ENCODE measurements at regions not wholly inside any gene's neighbourhood (a gene's known extent, or its start where the extent isn't known, plus 50 kb on each side); places are given as distances from the start of the nearest gene placed in this dataset.

DNA sequence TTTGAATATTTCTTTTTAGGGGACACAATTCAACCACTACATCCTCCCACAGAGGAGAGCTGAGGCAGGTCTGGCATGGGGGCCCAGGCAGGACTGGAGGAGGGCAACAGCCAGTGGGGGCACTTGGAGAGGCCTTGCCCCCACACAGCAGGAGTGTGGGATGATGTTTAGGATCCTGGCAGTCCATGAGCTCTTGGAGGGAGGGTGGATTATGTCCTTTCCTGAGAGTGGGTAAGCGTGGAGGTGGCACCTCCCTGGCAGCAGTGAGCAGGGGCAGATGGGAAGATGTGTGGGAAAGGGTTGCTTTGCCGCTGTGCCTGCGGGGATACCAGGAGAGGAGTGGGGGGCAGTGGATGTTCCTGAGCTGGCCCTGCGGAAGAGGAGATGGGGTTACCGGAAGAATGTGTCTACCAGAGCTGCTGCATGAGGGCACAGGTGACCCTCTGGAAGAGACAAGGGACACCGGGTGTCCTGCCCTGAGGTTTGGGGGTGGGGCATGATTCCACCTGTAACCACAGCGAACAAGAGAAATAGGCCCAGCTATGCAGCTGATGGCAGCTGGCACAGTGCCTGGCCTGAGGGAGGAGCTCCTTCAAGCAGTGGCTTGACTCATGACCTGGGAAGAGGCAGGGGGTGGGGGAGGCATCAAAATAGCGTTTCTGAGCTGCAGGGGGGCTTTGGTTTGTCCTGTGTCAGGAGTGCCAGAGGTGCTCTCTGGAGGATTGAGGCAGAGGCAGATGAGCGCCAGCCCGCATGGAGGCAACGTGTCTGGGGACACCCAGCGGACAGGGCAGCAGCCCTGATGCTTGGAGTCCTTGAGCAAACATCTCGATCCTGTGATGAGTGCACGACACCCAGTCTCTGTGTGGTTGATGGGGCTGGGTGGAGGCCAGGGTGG, 123.9 kb upstream of the TMPRSS2 start:
- peak; percentile 61 for DNase-seq (ENCODE audit: low read depth)

DNA sequence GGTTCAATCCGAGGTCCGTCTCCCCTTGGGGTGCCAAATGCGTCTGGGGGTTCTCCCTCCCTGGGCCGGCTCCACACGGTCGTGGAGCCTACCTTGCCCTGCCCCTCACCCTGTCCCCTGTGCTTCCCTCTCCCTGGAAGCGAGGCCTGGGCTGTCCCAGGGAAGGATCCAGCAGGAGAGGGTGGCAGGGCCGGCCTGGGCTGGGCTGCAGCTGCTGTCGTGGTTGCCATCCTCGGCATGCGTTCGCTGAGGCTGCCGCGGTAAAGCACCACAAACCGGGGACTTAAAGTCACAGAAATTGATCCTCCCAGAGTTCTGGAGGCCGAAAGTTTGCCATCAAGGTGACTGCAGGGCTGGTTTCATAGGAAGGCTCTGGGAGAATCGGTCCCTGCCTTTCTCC, 123.0 kb upstream of the TMPRSS2 start:
- DNase-seq (ENCODE audit: low read depth) = no peak

DNA sequence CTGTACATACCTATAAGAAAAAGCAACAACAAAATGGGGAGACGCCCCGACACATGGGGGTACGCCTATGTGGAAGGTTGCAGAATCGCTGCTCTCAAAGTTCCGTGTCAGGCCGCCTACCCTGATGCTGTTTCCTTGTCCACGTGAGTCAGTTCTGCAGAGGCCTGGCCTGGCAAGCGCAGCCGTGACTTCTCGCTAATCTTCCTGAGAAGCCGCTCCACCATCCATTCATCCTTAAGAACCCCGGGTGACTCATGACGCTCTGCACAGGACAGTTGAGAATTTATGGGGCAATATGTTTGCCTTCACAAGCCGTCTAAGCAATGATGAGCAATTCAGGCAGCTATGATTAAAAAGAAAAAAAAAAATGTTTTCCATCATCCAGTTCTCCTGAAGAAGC, 122.3 kb upstream of the TMPRSS2 start:
- peak; percentile 97 for DNase-seq (ENCODE audit: low read depth)

DNA sequence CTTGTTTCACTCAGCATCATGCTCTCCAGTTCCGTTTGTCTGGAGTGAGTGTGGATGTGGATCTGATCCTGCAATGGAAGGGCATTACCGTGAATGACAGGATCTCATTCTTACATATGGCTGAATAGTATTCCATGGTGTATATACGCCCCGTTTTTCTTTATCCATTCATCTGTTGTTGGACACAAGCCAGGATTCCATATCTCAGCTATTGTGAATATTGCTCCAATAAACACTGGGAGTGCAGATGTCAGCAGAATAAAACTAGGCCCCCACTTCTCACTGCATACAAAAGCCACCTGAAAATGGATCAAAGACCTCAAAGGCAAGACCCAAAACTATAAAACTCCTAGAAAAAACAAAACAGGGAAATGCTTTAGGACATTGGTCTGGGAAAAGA, 120.3 kb upstream of the TMPRSS2 start:
- DNase-seq (ENCODE audit: low read depth) = no peak

DNA sequence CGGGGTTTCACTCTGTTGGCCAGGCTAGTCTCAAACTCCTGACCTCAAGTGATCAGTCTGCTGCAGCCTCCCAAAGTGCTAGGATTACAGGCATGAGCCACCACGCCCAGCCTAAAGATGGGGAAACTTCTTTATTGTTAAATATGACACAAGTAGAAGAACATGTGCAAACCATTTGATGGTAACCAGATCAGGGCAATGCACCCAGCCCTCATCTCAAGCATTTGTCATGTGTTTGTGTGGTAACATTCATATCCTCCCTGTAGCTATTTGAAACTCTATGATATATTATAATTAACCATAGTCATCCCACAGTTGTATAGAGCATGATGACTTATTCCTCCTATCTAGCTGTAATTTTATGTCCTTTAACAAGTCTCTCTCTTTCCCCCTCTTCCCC, 119.5 kb upstream of the TMPRSS2 start:
- DNase-seq (ENCODE audit: low read depth) = peak; percentile 58

DNA sequence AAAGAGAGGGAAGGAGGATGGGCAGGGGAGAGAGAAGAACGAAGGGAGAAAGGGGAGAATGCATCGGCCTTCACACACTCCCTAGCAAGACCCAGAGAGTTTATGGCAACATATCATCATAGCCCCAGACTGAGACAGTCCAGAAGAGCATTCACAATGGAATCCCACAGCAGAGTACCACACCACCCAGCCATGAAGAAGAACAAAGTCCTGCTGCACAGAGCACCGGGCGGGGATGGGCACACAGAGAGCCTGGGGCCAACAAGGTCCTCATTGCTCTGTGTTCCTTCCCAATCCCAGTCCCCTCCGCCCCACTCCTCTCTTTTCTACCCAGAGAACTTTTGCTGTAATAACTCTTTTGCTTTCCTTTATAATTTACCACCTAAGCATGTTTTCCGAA, 118.1 kb upstream of the TMPRSS2 start:
- DNase-seq (ENCODE audit: low read depth) = no peak

DNA sequence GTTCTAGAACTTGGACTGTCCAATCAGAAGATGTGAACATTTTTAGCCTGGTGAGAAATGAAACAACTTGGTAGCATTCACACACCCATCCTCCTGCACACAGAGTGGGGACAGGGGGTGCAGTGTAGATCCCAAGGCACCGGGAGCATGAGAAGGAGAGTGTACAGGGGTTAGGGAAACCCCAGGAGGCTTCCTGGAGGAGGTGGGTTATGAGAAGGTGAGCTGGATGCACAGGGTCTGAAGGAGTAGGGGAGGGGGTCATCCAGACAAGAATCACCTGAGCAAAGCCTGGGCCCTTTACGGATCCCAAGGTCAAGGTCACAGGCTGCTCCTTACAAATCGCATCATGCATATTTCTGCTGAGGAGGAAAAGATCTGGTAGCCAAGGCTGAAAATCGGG, 117.5 kb upstream of the TMPRSS2 start:
- no peak for DNase-seq (ENCODE audit: low read depth)

DNA sequence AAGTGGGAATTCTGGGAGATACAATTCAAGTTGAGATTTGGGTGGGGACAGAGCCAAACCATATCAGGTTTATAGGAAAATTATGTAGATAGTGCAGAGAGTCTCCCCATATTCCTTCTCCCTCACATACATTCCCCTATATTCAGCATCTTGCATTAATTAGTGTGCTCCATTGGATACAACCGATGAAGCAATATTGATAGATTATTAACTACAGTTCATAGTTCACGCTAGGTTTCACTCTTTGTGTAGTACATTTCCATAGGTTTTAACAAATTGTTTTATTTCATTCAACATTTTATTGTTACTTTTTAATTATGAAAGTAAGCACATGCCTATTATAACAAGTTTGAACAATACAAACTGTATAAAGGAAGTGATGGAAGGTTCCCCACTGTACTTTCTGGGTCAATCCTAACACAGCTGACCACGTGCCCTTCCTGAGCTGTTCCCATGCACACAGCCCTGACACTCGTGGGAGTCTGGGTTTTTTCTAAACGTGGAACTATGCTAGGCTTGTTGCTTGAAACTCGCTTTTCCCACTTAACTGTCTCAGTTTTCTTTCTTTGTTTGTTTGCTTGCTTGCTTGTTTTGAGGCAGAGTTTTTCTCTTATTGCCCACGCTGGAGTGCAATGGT, 116.8 kb upstream of the TMPRSS2 start:
- DNase-seq (ENCODE audit: low read depth) = no peak

DNA sequence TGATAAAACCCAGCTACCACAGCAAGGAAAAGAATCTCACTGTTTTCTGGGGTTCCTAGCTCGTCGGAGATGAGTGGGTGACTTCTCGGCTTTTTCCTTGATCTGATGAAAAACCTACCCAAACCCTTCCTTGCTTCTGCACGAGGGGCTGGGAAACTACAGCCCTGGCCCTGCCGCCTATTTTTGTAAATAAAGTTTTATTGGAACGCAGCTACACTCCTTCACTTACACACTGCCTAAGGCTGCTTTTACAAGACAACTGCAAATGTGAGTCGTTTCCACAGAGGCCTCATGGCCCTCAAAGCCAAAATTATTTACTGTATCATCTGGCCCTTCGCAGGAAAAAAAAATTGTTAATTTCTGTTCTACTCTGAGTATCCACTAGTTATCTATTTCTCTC, 116.0 kb upstream of the TMPRSS2 start:
- no peak for DNase-seq (ENCODE audit: low read depth)

DNA sequence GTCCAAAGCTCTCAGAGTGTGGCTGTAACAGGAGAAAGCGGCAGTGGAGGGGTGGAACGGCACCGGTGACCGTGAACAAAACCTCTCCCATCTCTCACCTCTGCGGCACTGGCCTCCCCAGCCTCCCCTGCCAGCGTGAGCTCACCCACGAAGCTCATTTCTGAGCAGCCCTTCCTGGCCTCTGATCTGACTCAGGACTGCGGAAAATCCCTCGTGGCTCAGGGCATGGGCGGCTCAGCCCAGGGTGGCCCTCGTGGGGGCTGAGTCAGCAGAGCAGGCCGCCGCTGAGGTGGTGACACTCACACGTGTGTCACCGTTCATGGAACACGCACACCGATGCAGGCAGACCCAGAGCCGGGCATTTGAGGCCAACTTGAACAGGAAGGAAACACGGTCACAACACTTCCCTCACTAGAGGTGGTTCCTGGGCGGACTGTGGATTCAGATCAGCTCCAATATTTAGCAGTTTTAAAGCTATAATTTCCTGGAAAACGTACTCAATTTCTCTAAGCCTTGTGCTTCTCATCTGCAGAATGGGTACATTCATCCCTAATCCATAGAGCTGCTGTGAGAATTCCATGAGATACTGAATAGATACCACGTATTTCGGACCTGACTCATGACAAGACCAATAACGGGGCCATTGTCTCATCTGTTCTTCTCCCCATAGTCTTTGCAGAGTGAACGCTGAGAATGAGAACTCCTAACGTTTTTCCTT, 115.0 kb upstream of the TMPRSS2 start:
- peak; percentile 74 for DNase-seq (ENCODE audit: low read depth)

DNA sequence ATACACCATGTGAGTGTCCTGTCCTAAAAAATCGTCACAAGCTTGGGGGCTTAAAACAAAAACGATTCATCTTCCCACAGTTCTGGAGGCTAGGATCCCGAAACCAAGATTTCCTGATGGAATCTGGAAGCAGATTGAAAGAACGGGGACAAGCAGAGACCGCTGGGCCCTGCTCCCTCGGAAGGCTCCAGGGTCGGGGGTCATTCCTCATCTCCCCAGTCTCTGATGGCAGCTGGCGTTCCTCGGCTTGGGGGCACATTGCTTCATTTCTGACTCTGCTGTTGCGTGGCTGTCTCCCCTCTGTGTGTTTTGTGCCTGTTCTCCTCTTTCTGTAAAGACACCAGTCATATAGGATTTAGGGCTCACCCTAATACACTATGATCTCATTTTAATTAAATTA, 114.2 kb upstream of the TMPRSS2 start:
- no peak for DNase-seq (ENCODE audit: low read depth)

DNA sequence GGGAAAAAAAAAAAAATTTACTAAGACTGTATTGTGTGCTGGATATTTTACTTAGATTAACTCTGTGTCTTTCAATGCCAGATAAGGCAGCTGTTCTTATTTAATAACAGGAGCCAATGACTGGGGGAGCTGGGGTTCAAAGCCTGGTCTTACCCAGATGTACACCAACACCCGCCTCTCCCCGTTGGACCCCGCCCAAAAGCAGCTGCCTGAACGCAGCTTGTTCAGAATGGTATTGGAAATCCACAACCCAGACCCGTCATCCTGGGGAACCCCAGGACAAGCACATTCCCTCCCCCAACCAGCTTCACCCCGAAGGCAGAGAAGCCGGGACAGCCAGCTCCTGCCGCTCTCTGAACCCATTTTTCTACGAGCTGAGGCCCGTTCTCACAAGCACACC, 113.6 kb upstream of the TMPRSS2 start:
- DNase-seq (ENCODE audit: low read depth) = no peak

DNA sequence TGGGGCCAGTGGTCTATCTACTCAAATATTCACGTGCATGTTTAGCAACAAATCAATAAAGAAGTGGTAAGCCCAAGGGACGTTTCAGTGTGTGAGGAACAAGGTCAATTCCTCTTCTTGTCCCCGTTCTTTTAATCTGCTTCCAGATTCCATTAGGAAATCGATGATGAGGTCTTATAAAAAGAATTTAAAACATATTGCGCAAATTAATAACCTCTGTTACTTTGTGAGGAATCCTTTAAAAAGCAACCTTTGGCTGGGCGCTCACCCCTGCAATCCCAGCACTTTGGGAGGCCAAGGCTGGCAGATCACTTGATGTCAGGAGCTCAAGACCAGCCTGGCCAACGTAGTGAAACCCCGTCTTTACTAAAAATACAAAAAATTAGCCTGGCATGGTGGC, 113.0 kb upstream of the TMPRSS2 start:
- DNase-seq (ENCODE audit: low read depth) = no peak

DNA sequence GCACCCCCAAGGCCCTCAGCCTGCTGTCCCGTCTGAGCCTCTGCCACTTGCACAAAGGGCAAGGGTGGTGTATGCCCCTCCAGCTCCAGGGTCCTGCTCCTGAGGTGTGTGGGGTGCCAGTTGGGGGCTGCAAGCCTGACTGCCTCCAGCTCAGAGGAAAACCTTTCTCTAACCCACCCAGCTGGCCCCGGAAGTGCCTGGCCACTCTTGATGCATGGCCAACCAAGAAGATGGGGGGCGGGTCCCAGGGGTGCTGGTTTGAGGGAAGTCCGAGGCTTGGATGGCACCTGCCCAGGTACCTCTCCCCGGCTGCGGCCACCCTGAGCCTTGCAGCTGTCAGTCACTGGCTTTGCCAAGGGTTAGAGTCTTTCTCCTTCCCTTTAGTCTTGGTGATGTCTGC, 112.6 kb upstream of the TMPRSS2 start:
- no peak for DNase-seq (ENCODE audit: low read depth)

DNA sequence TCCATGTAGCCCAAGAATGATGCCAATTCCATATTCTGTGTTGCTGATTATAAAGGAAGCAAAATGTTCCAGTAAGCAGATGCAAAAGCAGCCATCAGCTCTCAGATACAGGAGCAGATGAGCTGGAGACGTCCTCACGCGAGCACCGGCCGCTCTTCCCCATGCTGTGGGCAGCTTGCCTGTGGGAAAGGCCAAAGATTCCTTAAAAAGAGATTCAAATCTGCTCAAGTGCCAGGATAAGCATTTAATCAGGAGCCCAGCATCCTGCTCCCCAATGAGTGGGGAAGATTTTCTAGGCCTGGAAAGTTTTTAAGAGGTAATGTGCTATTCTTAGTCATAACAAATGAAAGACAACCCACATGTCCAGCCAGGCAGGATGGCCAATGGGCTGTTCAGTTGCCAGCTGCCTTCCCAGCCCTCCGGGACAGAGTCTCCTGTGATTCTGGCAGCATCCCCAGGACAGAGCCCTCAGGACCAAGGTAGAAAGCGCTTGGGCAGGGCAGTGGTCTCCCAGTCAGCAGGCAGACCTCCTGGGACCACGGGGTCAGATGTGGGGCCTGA, 108.2 kb upstream of the TMPRSS2 start:
- DNase-seq (ENCODE audit: low read depth) = peak; percentile 95

DNA sequence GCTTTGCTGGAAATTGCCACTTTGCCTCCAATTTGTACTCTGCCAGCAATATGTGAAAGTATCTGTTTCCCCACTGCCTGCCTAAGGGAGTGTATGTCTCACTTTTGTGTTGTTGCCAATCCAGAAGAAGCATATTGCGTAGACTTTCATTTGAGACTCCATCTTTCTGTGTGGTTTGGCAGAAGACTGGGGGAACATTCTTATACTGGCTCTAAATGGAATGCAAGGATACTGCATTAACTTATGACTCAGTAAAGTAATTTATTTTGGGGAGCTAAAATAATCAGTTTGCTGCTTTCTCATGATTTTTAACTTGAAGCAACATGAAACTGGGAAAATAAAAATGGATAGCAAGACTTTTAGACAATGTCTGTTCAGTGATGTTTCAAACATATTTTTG, 107.7 kb upstream of the TMPRSS2 start:
- DNase-seq (ENCODE audit: low read depth) = peak; percentile 98

DNA sequence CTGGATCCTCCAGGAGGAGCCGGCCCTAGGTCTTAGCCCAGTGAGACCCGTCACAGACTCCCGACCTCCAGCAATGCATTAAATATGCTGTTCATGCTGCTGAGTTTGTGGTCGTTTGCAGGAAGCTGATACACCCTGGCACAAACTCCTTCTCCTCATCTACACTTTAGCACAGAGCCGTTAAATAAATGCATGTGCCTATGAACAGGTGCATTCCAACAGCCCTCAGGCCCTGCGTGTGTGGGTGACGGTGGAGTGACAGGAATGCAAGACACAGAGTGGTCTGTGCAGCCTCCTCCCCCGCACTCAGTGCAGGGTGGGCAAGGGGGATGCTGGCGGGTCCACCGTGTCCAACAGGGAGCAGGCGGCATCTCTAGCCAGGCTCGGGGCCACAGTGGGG, 106.6 kb upstream of the TMPRSS2 start:
- no peak for DNase-seq (ENCODE audit: low read depth)

DNA sequence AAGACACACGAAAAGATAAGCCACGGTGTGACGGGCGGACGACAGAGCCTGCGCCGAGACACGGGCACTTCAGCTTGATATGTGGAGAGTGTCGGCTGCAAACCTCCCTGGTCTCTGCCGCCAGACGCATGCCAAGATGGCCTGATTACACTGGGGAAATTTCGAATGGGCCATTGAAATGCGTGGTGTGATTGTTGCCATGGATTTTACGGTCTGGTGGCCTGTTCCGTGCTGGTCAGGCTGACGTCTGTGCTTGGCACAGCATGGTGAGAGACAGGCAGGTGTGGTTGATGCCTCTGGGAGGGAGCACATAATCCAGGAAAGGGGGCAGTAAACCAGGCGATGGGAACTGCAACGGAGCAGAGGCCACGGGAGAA, 105.6 kb upstream of the TMPRSS2 start:
- DNase-seq (ENCODE audit: low read depth) = no peak

DNA sequence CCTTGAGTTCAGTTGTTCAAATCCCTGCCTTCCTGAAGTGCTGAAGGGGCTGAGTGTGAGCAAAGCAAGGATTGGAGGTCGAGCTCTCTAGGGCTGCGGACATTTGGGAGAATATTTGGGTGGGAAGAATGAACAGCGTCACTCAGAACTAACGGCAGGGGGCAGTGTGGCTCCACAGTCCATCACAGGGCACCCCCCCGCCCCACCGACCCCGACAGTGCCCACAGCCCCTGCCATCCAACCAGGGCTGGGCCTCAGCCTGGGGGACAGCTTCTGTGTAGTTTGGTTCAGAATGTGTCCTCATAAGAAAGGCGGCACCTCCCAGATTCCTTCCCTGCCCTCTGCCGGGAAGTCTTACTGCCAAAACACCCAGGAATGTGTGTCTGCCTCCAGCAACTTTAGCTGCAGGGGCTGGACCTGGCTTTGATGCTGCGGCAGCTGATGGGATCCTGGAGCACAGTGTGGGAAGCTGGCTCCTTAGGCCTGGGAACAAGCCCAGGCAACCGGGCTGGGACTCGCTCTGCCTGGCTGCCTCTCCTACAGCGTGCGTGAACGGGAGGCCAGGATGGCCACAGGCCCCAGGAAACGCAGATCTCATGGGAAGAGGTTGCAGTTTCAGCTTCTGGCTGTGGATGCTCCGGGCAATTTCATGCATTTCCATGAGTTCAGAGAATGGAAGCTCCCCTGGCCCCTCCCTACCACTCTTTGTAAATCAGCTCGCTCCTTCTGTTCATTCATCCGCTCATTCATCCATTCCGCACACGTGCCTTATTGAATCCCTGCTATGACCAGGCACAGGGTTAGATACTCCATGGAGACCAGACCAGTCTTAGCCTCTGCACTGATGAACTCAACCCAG, 104.9 kb upstream of the TMPRSS2 start:
- peak; percentile 98 for DNase-seq (ENCODE audit: low read depth)

DNA sequence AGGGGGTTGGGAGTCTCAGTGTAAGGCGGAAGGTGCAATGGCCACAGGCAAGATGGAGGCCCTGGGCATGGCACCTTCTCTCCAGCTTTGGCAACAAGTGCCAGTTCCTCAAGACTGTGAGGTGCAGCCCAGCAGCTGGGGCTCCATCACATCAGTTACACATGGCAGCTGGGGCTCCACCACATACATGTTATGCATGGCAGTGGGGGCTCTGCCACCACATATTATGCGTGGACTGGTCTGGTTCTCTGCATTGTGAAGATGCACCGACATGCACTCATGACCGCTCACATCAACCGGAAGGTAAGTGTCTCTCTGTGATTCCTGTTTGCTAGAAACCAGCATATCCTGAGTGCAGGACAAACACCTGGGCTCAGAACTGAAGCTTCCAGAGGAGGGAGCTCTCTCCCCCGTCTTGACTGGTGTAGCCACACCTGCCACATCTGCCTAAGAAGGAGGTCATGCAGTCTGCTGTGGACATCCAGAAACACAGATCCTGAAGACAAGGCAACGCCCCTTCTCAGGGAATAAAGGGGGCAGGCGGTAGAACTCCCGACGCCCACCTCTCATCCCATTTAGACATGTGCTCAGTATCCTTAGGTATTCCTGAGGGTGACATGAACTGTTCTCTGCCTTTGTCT, 104.1 kb upstream of the TMPRSS2 start:
- DNase-seq (ENCODE audit: low read depth) = peak; percentile 29

DNA sequence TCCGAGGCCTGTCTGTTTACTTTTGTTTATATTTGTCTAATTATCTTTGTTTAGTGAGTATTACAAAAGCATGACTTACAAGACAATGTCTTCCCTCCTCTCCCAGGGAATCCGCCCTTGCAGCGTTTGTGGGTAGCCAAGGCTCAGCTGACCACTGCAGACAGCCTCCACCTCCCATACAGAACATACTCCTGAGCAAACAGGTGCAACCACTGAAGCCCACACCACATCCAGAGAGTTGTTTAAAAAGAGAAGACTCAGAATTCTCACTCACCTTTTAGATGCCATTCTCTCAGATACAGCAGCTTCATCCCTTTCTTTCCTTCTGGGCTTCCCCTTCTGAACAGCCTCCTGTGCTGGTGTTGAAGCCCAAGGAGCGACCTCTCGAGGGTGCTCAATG, 103.5 kb upstream of the TMPRSS2 start:
- DNase-seq (ENCODE audit: low read depth) = no peak
